ENCODE measurements at regions not wholly inside any gene's neighbourhood (a gene's known extent, or its start where the extent isn't known, plus 50 kb on each side); places are given as distances from the start of the nearest gene placed in this dataset.

DNA sequence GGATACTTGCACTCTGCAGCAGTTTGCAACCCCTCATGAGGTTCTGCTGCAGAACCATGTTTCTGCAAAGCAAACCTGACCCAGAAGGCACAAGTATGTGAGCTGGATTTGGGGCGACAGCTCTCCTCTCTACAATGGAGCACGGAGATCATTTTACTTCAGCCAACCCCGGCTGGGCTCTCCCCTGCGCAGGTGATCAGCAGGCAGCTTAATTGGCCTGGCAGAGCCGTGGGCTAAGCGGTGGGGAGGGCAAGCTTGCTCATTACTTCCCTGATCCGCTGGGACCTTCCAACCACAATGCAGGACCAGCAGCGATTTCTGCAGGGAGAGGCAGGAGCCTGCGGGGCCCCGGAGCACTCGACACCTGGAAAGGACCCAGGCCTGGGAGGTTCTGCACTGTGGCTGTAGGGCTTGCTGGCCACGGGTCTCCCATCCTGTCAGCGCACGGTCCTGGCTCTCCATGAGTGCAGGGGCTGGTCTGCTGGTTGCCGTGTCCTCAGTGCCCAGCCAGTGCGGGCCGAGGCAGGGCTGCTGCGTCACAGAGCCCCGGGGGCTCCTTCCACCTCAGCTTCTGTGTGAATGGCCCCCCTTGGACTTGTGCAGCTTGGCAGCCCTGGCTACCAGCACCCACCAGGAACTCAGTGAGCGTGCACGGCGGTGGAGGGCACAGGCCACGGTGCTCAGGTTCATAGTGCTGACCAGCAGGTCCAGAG lies 51.8 kb upstream of the RAPGEF1 start:
- no peak overlapping the region for H3K27ac ChIP-seq (ENCODE audit: low read depth, low read length)
- DNase-seq = no peak
- H3K27me3 Mint-ChIP-seq (ENCODE audit: insufficient read depth) = peaks cover 15% of the 10 kb centered on the region
- H3K4me3 ChIP-seq (ENCODE audit: low read length) = no peak overlapping the region
- H3K4me3 Mint-ChIP-seq = no peak overlapping the region
- TF ChIP-seq, protein P1, sequence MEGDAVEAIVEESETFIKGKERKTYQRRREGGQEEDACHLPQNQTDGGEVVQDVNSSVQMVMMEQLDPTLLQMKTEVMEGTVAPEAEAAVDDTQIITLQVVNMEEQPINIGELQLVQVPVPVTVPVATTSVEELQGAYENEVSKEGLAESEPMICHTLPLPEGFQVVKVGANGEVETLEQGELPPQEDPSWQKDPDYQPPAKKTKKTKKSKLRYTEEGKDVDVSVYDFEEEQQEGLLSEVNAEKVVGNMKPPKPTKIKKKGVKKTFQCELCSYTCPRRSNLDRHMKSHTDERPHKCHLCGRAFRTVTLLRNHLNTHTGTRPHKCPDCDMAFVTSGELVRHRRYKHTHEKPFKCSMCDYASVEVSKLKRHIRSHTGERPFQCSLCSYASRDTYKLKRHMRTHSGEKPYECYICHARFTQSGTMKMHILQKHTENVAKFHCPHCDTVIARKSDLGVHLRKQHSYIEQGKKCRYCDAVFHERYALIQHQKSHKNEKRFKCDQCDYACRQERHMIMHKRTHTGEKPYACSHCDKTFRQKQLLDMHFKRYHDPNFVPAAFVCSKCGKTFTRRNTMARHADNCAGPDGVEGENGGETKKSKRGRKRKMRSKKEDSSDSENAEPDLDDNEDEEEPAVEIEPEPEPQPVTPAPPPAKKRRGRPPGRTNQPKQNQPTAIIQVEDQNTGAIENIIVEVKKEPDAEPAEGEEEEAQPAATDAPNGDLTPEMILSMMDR (conservative IDR thresholded peaks at IDR 0.05) = no peak
- H3K4me1 ChIP-seq (ENCODE audit: control insufficient read depth, insufficient read depth, low read length) = no peaks in the 10 kb centered on the region
- H3K9me3 ChIP-seq (ENCODE audit: control insufficient read depth, low read length) = no peaks in the 10 kb centered on the region
- H3K27ac Mint-ChIP-seq = no peak overlapping the region
- no peaks in the 10 kb centered on the region for H3K4me1 Mint-ChIP-seq
- H3K36me3 Mint-ChIP-seq (ENCODE audit: low read depth) = no peaks in the 10 kb centered on the region
- H3K27me3 ChIP-seq (ENCODE audit: control insufficient read depth, insufficient read depth, low read length, poor library complexity, severe bottlenecking) = peaks cover 37% of the 10 kb centered on the region
- H3K9me3 Mint-ChIP-seq = peaks cover 5% of the 10 kb centered on the region
- no peak overlapping the region for H3K9ac ChIP-seq (ENCODE audit: extremely low read depth, low read length, poor library complexity, severe bottlenecking)
- no peaks in the 10 kb centered on the region for H3K36me3 ChIP-seq (ENCODE audit: control insufficient read depth, insufficient read depth, low read length)
- 91% methylated on average over 21 to 23 of the region's 23 CpGs for WGBS, 2 experiments (ENCODE audit: insufficient coverage in 1 of 2, insufficient read length in 1 of 2)
